MM.1S (cell line): ENCODE measurements at regions not wholly inside any gene's neighbourhood (a gene's known extent, or its start where the extent isn't known, plus 50 kb on each side); places are given as distances from the start of the nearest gene placed in this dataset.

Experiments
- DNase-seq: peaks from one replicate; pipeline ENCODE4 v3.0.0-alpha.2; 2015
- H2AFZ ChIP-seq: fragments of 300-600 bp; sonication (generic); 2 replicates; pipeline ENCODE4 v1.6.0; 2016; ENCODE audit warnings: antibody characterized with exemption, low read length
- H3F3A ChIP-seq: fragments of 300-600 bp; sonication (generic); 2 replicates; pipeline ENCODE4 v1.6.1; 2016; ENCODE audit warnings: mild to moderate bottlenecking, antibody characterized with exemption, low read length, moderate library complexity, mixed read lengths; ENCODE audit not compliant: insufficient read depth
- H3K27ac ChIP-seq: fragments of 300-600 bp; sonication (generic); 2 replicates; pipeline ENCODE4 v1.5.1; 2016; ENCODE audit warnings: mild to moderate bottlenecking, low read length
- H3K27me3 ChIP-seq: fragments of 300-600 bp; sonication (generic); replicated peaks from 2 replicates; pipeline ENCODE4 v1.6.0; 2016; ENCODE audit warnings: low read length; ENCODE audit not compliant: insufficient read depth
- H3K36me3 ChIP-seq: fragments of 300-600 bp; sonication (generic); replicated peaks from 2 replicates; pipeline ENCODE4 v1.6.1; 2016; ENCODE audit warnings: mild to moderate bottlenecking, low read length, mixed read lengths; ENCODE audit not compliant: insufficient read depth
- H3K4me1 ChIP-seq: fragments of 300-600 bp; sonication (generic); 2 replicates; pipeline ENCODE4 v1.6.1; 2016; ENCODE audit warnings: low read length, mixed read lengths
- H3K4me2 ChIP-seq: fragments of 300-600 bp; sonication (generic); 2 replicates; pipeline ENCODE4 v1.6.0; 2016; ENCODE audit warnings: low read depth, low read length
- H3K4me3 ChIP-seq: fragments of 300-600 bp; sonication (generic); 2 replicates; pipeline ENCODE4 v1.5.1; 2016; ENCODE audit warnings: low read length, mixed read lengths
- H3K79me2 ChIP-seq: fragments of 300-600 bp; sonication (generic); 2 replicates; pipeline ENCODE4 v1.6.1; 2016; ENCODE audit warnings: mixed run types, low read length, mixed read lengths
- H3K9ac ChIP-seq: fragments of 300-600 bp; sonication (generic); 2 replicates; pipeline ENCODE4 v1.6.1; 2016; ENCODE audit warnings: low read length, mixed read lengths
- H3K9me2 ChIP-seq: fragments of 300-600 bp; sonication (generic); replicated peaks from 2 replicates; pipeline ENCODE4 v1.6.1; 2016; ENCODE audit warnings: mild to moderate bottlenecking, low read length, mixed read lengths; ENCODE audit not compliant: insufficient read depth
- H3K9me3 ChIP-seq: fragments of 300-600 bp; sonication (generic); replicated peaks from 2 replicates; pipeline ENCODE4 v1.6.1; 2016; ENCODE audit warnings: mild to moderate bottlenecking, low read length, mixed read lengths; ENCODE audit not compliant: insufficient read depth
- H4K20me1 ChIP-seq: fragments of 300-600 bp; sonication (generic); 2 replicates; pipeline ENCODE4 v1.6.1; 2016; ENCODE audit warnings: mild to moderate bottlenecking, low read length, moderate library complexity, mixed read lengths; ENCODE audit not compliant: insufficient read depth
- EZH2 ChIP-seq: fragments of 300-600 bp; sonication (generic); optimal IDR thresholded peaks from 2 replicates; pipeline ENCODE3; 2017; ENCODE audit warnings: low read depth, mild to moderate bottlenecking, antibody characterized with exemption, low read length, mixed read lengths
- EZH2phosphoT487 ChIP-seq: fragments of 300-600 bp; sonication (generic); IDR thresholded peaks from 2 replicates; pipeline ENCODE4 v1.6.1; 2018; ENCODE audit warnings: antibody characterized with exemption, low read length
- TF ChIP-seq, protein P1 (sequence below): fragments of 300-600 bp; sonication (generic); IDR thresholded peaks from 2 replicates; pipeline ENCODE4 v1.5.1; 2016; ENCODE audit warnings: antibody characterized with exemption, low read length, mixed read lengths

DNA sequence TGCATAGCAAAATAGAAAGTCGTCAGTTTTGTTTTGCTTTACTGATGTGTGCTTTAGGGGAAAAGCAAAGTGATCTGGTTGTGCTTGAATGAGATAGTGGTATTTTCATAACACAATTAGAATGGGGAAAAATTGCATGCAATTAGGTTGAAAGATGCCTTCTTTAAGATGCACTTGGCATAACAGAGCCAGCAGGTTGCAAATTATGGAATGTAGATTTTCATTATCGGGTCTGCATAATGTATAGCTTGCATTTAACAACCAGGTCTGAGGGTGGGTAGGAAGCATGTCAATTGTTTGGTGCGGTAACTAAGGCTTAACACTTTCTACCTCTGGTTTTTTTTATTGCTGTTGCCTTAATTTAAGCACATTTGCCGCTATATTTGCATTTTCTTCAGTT, 370.7 kb upstream of the MCTP2 start:
- H3K79me2 ChIP-seq = no peaks in the 10 kb centered on the region
- H2AFZ ChIP-seq = no peak overlapping the region
- no peaks in the 10 kb centered on the region for H3F3A ChIP-seq
- no peaks in the 10 kb centered on the region for H4K20me1 ChIP-seq
- no peaks in the 10 kb centered on the region for H3K27me3 ChIP-seq
- H3K4me3 ChIP-seq = no peak overlapping the region
- DNase-seq = no peak
- no peak overlapping the region for H3K9ac ChIP-seq
- no peak overlapping the region for H3K4me2 ChIP-seq
- H3K4me1 ChIP-seq = no peaks in the 10 kb centered on the region
- no peaks in the 10 kb centered on the region for H3K9me2 ChIP-seq
- TF ChIP-seq EZH2 = no peak
- no peak overlapping the region for H3K27ac ChIP-seq
- H3K9me3 ChIP-seq = no peaks in the 10 kb centered on the region
- no peaks in the 10 kb centered on the region for H3K36me3 ChIP-seq

DNA sequence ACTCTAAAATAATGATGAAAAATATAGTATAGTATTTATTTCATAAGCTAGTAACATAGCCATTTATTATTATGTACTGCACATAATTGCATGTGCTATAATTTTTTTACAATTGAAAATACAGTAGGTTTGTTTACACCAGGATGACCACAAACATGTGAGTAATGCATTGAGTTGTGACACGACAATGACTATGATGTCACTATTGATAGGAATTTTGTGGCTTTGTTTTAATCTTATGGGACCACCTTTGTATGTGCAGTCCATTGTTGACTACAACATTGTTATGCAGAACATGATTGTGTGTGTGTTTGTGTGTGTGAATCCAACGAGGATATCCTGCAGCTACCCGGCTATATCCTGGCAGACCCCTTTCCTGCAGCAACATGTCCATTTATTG, 372.2 kb upstream of the MCTP2 start:
- Histone ChIP-seq H3K4me3 (no peak overlapping the region), H3K9ac (no peak overlapping the region), H3K27ac (no peak overlapping the region), H4K20me1 (no peaks in the 10 kb centered on the region), H3K4me1 (no peaks in the 10 kb centered on the region), H3K27me3 (no peaks in the 10 kb centered on the region), H3F3A (no peaks in the 10 kb centered on the region), H2AFZ (no peak overlapping the region), H3K4me2 (no peak overlapping the region), H3K36me3 (no peaks in the 10 kb centered on the region), H3K79me2 (no peaks in the 10 kb centered on the region), H3K9me2 (no peaks in the 10 kb centered on the region), H3K9me3 (no peaks in the 10 kb centered on the region)
- TF ChIP-seq, protein P1, sequence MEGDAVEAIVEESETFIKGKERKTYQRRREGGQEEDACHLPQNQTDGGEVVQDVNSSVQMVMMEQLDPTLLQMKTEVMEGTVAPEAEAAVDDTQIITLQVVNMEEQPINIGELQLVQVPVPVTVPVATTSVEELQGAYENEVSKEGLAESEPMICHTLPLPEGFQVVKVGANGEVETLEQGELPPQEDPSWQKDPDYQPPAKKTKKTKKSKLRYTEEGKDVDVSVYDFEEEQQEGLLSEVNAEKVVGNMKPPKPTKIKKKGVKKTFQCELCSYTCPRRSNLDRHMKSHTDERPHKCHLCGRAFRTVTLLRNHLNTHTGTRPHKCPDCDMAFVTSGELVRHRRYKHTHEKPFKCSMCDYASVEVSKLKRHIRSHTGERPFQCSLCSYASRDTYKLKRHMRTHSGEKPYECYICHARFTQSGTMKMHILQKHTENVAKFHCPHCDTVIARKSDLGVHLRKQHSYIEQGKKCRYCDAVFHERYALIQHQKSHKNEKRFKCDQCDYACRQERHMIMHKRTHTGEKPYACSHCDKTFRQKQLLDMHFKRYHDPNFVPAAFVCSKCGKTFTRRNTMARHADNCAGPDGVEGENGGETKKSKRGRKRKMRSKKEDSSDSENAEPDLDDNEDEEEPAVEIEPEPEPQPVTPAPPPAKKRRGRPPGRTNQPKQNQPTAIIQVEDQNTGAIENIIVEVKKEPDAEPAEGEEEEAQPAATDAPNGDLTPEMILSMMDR = no peak
- TF ChIP-seq EZH2 = no peak
- no peak for TF ChIP-seq EZH2phosphoT487
- DNase-seq = no peak

DNA sequence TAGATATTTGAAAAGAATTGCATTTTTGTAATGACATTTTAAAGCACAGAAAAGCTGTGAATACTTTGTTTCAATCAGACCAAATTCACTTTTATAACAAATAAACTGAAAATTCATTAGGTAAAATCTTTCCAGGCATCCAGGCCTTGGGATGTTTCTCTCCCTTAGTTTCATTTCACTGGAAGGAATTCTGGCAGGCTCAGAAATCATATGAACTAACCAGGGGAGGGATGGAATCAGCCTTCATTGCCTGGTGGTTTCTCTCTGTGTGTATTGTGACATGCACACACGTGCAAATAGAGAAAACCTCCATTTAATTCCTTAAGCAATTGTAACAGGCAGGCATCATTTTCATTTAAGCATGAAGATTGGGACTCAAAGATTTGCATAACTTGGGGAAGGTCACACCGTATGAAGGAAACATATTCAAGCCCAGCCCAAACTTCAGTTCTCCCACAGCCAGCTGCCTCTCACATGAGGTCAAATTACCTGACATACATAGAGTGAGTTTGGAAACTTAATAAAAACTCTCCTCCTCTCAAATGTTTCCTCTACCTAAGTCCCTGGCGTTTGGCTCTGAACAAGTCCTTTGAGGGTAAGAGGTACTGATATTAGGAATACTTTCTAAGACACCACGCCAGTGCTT, 376.1 kb upstream of the MCTP2 start:
- Histone ChIP-seq H3K9me3 (no peaks in the 10 kb centered on the region), H3K9me2 (no peaks in the 10 kb centered on the region), H3K27me3 (no peaks in the 10 kb centered on the region), H2AFZ (no peak overlapping the region), H3K27ac (no peak overlapping the region), H3K4me2 (no peak overlapping the region), H3F3A (no peaks in the 10 kb centered on the region), H3K4me3 (no peak overlapping the region), H3K4me1 (no peaks in the 10 kb centered on the region), H3K79me2 (no peaks in the 10 kb centered on the region), H3K9ac (no peak overlapping the region), H4K20me1 (no peaks in the 10 kb centered on the region), H3K36me3 (no peaks in the 10 kb centered on the region)
- no peak for TF ChIP-seq EZH2
- TF ChIP-seq EZH2phosphoT487 = no peak
- TF ChIP-seq, protein P1 = no peak
- DNase-seq = no peak

- TF ChIP-seq, protein P1 = no peak
- TF ChIP-seq EZH2phosphoT487 (no peak), EZH2 (no peak)
Measured at GRCh38 chr15:93854088-93854487, 377.3 kb upstream of the MCTP2 start.

More at GRCh38 chr15:93854088-93854487, 377.3 kb upstream of the MCTP2 start:
- Histone ChIP-seq H4K20me1 (no peaks in the 10 kb centered on the region), H3K9ac (no peak overlapping the region), H2AFZ (no peak overlapping the region), H3K4me3 (no peak overlapping the region), H3K79me2 (no peaks in the 10 kb centered on the region), H3K9me2 (no peaks in the 10 kb centered on the region), H3K4me1 (no peaks in the 10 kb centered on the region), H3F3A (no peaks in the 10 kb centered on the region), H3K27ac (no peak overlapping the region), H3K36me3 (no peaks in the 10 kb centered on the region), H3K4me2 (no peak overlapping the region), H3K9me3 (no peaks in the 10 kb centered on the region), H3K27me3 (no peaks in the 10 kb centered on the region)
- no peak for DNase-seq
